GM19043 (cell line): ENCODE measurements at regions not wholly inside any gene's neighbourhood (a gene's known extent, or its start where the extent isn't known, plus 50 kb on each side); places are given as distances from the start of the nearest gene placed in this dataset.

Experiments used
- ATAC-seq: cut with Tn5 transposase; IDR thresholded peaks from one replicate; pipeline ENCODE4 v1.9.1; 2021; ENCODE audit warnings: low read depth; ENCODE audit not compliant: unreplicated experiment

DNA sequence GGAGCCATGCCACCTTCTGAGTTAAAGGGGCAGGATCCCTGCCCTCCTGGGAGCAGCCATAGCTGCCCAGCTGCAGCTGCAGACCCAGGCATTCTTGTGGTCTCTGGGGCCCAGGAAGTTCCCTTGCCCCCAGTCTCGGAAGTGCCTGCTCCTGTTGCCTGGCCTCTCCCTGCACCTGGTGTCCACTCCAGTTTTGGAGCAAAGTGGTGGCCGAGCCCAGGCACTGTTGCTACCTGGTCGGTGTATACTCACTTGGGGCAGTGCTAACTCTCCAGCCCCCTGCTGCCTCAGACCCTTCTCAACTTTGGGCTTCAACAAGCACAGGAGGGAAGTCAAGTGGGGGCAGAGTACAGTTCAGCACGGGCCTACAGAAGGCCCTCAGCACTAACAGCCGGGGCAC lies 352.9 kb upstream of the NCAM2 start:
- no peak for ATAC-seq

GRCh38 chr21:20646431-20647165 lies 351.6 kb upstream of the NCAM2 start:
- ATAC-seq: no peak

DNA sequence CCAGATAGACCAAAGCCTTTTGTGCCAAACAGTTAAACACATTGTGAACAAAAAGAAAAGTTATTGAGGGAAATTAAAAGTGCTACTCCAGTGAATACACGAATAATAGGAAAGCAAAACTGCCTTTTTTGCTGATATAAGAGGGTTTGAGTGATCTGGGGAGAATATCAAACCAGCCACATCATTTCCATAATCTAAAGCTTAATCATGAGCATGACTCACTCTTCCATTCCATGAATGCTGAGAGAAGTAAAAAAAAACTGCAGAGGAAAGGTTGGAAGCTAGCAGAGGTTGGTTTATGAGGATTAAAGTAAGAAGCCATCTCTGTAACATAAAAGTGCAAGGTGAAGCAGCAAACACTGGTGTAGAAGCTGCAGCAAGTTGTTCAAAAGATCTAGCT lies 350.6 kb upstream of the NCAM2 start:
- ATAC-seq: no peak

GRCh38 chr21:20649231-20649630 lies 349.0 kb upstream of the NCAM2 start:
- ATAC-seq: no peak

DNA sequence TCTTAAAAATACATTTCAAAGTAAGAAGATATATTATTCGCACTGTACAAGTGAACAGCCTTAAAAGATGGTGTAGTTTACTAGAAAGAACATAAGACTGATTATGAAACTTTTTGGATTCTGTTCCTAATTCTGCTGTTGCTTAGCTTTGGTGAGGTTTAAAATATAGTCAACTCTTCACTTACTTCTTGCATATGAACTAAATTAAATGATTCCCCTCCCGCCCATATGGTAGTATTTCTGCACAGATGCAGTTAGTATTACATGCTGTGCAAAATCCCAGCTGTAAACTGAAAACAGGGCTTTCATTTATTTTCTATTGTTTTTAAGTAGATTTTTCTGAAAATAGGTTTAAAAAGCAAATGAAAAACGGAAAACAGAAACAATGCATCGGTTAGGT lies 345.4 kb upstream of the NCAM2 start:
- ATAC-seq: no peak

- no peak for ATAC-seq
These were observed 337.0 kb upstream of the NCAM2 start for GRCh38 chr21:20661246-20661645.

DNA sequence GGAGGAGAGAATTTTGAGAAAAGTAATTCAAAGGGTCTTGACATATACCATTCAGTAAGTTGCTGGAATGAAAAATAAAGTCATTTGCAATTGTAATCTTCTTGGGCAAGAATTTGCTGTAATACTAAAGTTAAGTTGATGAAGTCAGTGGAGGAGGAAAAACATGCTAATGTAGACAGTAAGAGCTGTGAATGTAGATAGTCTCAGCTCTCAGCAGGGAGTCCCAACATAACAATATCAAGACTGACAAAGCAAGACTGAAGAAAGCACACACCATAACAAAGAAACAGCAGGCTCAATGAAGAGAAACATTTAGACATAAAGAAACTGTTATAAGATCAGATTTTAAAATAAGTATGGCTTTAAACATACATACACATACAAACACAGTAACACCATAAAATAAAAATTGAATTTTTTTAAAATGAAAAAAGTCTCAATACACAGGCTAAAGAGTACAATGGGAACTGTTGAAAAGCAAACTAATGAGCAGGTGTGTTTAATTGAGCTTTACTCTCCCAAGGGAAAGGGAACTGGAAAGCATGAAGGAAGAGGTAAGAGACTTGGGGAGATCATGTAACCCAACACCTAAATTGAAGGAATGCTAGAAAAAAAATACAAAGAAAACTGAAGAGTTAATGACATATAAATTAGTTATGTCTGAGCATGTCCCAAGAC lies 336.3 kb upstream of the NCAM2 start:
- no peak for ATAC-seq

- no peak for ATAC-seq
These were observed 335.7 kb upstream of the NCAM2 start for GRCh38 chr21:20662514-20662913.

GRCh38 chr21:20667931-20668330 lies 330.3 kb upstream of the NCAM2 start:
- ATAC-seq: no peak

- ATAC-seq: no peak
These were observed 312.7 kb upstream of the NCAM2 start for GRCh38 chr21:20685475-20685874.

DNA sequence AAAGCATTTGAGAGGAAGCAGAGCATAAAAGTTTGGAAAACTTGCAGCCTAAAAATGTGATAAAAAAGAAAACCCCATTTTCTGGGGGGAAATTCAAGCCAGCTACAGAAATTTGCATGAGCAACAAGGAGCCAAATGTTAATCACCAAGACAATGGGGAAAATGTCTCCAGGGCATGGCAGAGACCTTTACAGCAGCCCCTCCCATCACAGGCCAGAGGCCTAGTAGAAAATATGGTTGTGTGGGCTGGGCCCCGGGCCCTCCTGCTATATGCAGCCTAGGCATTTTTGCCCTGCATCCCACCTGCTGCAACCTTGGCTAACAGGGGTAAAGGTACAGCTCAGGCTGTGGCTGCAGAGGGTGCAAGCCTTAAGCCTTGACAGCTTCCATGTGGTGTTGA lies 299.6 kb upstream of the NCAM2 start:
- ATAC-seq: no peak

DNA sequence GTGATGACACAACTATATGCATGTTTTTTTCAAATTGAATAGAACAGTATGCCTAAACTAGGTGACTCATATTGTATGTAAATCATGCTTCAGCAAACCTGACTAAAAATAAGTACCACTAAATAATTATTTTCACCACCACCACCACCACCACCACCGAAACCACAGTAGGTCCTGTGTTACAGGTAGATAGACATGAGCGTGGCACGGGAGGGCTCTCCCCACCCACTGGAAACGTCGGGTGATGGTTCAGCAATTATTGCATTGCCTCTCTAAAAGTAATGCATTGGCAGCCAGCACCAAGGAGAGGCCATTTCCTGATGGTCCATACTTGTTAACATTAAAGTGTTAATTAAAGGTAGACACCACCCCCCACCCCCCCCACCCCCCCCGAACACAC lies 297.0 kb upstream of the NCAM2 start:
- no peak for ATAC-seq

DNA sequence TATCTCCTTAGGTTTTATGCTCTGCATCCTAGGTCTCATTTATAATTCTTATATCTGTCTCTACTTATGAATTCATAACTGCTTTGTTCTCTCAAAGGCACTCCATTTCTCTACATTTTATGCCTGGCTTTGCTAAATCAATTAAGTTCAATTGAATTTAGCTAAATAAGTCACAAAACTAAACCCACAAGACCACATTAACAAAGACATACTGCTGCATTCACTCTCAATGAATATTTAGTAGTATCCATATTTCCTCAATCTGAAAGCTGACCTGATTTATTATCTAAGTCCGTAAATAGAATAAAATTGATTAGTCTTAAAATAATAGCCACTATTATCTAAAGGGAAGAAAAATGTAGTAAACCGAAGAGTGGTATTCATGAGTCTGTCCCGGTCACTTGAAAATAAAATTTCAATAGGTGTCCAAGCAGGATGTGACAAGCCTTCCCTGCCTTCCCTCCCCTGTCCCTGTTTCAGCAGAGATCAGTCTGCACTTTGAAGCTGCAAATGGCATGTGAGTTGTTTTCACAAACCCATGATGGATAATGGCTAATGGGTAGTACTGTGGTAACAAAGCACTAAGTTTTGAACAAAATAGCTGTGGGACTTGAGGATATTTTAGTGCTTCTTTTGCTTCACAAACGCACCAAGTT lies 295.0 kb upstream of the NCAM2 start:
- no peak for ATAC-seq

DNA sequence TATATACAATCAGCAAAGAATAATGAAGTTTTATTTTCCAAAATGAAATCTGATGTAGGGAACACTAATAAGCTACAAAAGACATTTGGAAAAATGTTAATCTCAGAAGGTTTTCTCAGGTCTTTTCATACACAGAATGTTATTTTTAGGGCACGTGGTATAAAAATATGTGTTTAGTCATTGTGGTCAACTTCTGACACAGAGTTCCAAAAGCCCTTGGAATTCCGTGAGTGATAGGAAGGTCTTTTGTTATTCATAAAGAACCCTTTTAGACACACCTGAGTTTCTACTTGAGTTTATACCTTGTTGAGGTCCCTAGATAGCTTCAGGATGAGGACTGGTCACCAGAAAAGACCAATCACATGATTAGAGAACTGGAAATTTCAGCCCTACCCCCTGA lies 277.6 kb upstream of the NCAM2 start:
- ATAC-seq: no peak

DNA sequence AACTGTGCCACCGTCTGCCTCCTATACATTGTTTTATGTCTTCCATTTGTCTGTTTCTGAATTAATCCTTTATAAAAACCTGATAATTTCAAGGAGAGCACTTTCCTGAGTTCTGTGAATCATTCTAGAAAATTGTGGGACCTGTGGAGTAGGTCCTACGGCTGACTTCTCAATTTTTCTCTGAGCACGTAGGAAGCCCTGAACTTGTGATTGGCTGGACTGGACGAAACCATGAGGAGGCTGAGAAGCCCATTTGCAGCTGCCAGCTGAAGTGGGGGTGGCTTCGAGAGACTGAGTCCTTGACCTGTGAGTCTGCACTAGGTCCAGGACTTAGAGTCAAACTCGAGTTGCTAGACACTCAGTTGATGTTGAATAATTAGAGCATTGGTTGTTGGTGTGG lies 277.1 kb upstream of the NCAM2 start:
- no peak for ATAC-seq

GRCh38 chr21:20728691-20729090 lies 269.5 kb upstream of the NCAM2 start:
- ATAC-seq: no peak

- no peak for ATAC-seq
These were observed 268.8 kb upstream of the NCAM2 start for GRCh38 chr21:20729376-20729775.

- ATAC-seq: no peak
These were observed 267.8 kb upstream of the NCAM2 start for GRCh38 chr21:20730441-20730840.

DNA sequence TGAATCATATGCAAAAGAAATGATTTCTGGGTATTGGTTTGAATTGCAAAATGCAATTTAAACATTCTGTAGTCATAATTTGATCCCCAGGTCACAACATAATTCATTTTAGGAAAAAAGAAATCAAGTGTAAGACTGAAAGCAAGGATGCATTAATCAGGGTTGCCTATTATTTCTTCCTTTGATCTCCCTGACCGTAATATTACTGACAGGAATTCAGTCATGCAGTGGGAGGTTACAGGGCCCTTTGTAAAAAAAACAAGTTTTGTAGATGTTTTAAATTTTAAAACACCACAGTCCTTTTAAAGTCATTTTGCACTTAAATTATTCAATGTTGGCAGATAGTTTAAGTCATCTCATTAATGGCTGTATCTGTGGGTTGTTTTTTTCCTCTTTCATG lies 263.0 kb upstream of the NCAM2 start:
- ATAC-seq: no peak

DNA sequence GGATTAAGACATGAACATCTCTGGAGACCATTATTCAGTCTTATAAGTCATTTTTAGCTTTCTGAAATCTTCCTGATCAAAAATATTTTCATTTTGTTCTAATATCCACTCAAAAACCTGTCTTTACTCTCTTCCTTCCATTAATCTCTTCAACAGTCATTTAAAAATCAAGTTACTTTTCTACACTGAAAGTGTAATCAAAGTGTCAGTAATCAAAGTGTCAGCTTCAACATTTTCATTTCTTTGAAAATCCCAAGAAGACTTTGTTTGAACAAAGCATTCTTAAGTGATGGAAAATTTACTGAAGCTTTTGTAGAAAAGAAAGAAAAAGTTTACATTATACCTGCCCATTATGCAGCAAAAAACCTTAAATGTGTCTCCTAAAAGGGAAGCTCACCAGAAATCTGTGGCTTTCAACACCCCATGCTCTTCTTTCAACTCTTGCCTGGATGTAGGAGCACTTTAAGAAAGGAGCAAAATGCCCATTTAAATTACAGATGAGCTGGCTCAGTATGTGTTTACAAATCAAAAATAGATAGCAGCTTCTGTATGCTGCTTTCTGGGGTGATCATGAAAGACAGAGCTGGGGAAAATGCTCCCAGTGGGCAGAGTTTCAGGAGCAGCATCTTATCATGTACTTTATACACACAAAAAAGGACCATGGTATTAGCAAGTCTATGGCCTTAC lies 260.8 kb upstream of the NCAM2 start:
- ATAC-seq: no peak

DNA sequence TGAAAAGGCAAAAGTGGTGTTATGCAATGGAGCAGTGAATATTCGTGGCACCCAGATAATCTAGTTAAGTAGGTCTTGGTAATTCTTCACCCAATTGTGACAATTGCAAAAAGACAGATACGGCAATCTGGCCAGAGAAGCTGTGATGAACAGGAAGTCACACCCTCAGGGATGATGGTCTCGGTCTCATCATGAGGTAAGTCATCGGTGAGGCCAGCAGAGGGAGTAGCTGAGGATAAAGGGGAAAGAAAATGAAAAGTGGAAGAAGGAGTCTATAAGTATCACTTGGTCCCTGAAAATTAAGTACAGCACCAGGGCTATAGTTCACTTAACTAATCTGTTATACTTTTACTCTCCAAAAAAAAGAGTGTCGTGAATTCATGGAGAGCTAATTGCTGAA lies 258.8 kb upstream of the NCAM2 start:
- ATAC-seq: no peak
